B cell (primary cell): ENCODE measurements at regions not wholly inside any gene's neighbourhood (a gene's known extent, or its start where the extent isn't known, plus 50 kb on each side); places are given as distances from the start of the nearest gene placed in this dataset.

Experiments
- CTCF ChIP-seq: fragments of 200-600 bp; IDR thresholded peaks from one replicate; pipeline ENCODE4 v1.8.0; 2022; ENCODE audit warnings: antibody characterized with exemption, mild to moderate bottlenecking
- EZH2 ChIP-seq: IDR thresholded peaks from 2 replicates; pipeline ENCODE4 v1.6.1; 2012; ENCODE audit warnings: borderline replicate concordance, low read depth, mild to moderate bottlenecking, moderate library complexity, low read length; ENCODE audit not compliant: insufficient read depth, poor library complexity, severe bottlenecking

DNA sequence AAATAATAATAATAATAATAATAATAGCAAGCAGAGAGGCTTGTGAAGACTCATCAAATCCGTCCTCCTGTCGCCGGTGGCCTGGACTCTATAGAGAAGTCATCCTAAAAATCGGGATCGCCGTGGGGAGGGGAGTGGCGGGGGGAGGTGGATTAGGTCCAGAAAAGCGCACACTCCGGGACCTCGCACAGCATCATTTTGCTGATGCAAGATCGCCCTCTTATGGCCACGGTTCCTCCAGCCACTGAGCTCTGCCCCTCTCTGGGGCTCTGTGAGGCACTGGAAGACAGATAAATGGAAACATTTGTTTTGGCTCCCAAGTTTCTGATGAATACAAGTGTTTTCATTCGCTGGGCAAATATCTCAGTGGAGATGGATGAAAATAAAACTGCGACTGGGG lies 612.0 kb downstream of the MATN1 start:
- TF ChIP-seq CTCF (no peak), EZH2 (no peak)
